GM12874 (cell line): ENCODE measurements at regions not wholly inside any gene's neighbourhood (a gene's known extent, or its start where the extent isn't known, plus 50 kb on each side); places are given as distances from the start of the nearest gene placed in this dataset.

Experiments
- CTCF ChIP-seq: IDR thresholded peaks from 2 replicates; pipeline ENCODE4 v1.5.1; 2011; ENCODE audit warnings: low read depth, mild to moderate bottlenecking, control low read depth, low read length, moderate library complexity; ENCODE audit not compliant: insufficient read depth

GRCh38 chrX:39922488-39922887, 175.3 kb downstream of the BCOR start:
- no peak for TF ChIP-seq CTCF

- TF ChIP-seq CTCF: no peak
Observed at GRCh38 chrX:39922926-39923325, 174.8 kb downstream of the BCOR start.

GRCh38 chrX:39927380-39927779, 170.4 kb downstream of the BCOR start:
- no peak for TF ChIP-seq CTCF

GRCh38 chrX:39928704-39929378, 168.9 kb downstream of the BCOR start:
- no peak for TF ChIP-seq CTCF

GRCh38 chrX:39929379-39930025, 168.3 kb downstream of the BCOR start:
- TF ChIP-seq CTCF: no peak

GRCh38 chrX:39930786-39931528, 166.8 kb downstream of the BCOR start:
- no peak for TF ChIP-seq CTCF

- TF ChIP-seq CTCF: no peak
Observed at GRCh38 chrX:39931529-39932282, 166.1 kb downstream of the BCOR start.
